GM18868 (cell line): ENCODE measurements at regions not wholly inside any gene's neighbourhood (a gene's known extent, or its start where the extent isn't known, plus 50 kb on each side); places are given as distances from the start of the nearest gene placed in this dataset.
A peak's percentile ranks its signal among the peaks of the same experiment; 100 is the strongest.

Experiments
- ATAC-seq: cut with Tn5 transposase; IDR thresholded peaks from one replicate; pipeline ENCODE4 v1.9.1; 2021; ENCODE audit warnings: mild to moderate bottlenecking, moderate library complexity; ENCODE audit not compliant: unreplicated experiment

GRCh38 chr9:89721176-89721700 lies 116.4 kb downstream of the GADD45G start:
- no peak for ATAC-seq

- ATAC-seq, result no peak
Measured at GRCh38 chr9:89721971-89722530, 117.2 kb downstream of the GADD45G start.

GRCh38 chr9:89722712-89723111 lies 117.9 kb downstream of the GADD45G start:
- no peak for ATAC-seq

GRCh38 chr9:89723469-89724100 lies 118.8 kb downstream of the GADD45G start:
- ATAC-seq, result no peak

- no peak for ATAC-seq
Measured at GRCh38 chr9:89724659-89725058, 119.8 kb downstream of the GADD45G start.

GRCh38 chr9:89725271-89725670 lies 120.5 kb downstream of the GADD45G start:
- no peak for ATAC-seq

- ATAC-seq, result no peak
Measured at GRCh38 chr9:89729954-89730530, 125.2 kb downstream of the GADD45G start.

GRCh38 chr9:89730715-89731114 lies 125.9 kb downstream of the GADD45G start:
- no peak for ATAC-seq

GRCh38 chr9:89731262-89732182 lies 126.7 kb downstream of the GADD45G start:
- ATAC-seq, result no peak

GRCh38 chr9:89732295-89732938 lies 127.6 kb downstream of the GADD45G start:
- no peak for ATAC-seq

GRCh38 chr9:89732939-89733324 lies 128.1 kb downstream of the GADD45G start:
- no peak for ATAC-seq

- no peak for ATAC-seq
Measured at GRCh38 chr9:89734600-89735041, 129.8 kb downstream of the GADD45G start.

GRCh38 chr9:89738137-89738932 lies 133.5 kb downstream of the GADD45G start:
- ATAC-seq, result no peak

GRCh38 chr9:89739511-89739910 lies 134.7 kb downstream of the GADD45G start:
- no peak for ATAC-seq

GRCh38 chr9:89739916-89740315 lies 135.1 kb downstream of the GADD45G start:
- no peak for ATAC-seq

GRCh38 chr9:89740722-89741121 lies 135.9 kb downstream of the GADD45G start:
- ATAC-seq, result peak; percentile 73

- ATAC-seq, result no peak
Measured at GRCh38 chr9:89742660-89743059, 137.8 kb downstream of the GADD45G start.

GRCh38 chr9:89743216-89743572 lies 138.4 kb downstream of the GADD45G start:
- ATAC-seq, result peak; percentile 30

GRCh38 chr9:89743573-89744254 lies 138.9 kb downstream of the GADD45G start:
- peak; percentile 51 for ATAC-seq
